ENCODE measurements at regions not wholly inside any gene's neighbourhood (a gene's known extent, or its start where the extent isn't known, plus 50 kb on each side); places are given as distances from the start of the nearest gene placed in this dataset.

GRCh38 chr3:116912116-116912515, 202.5 kb downstream of the TUSC7 start:
- TF ChIP-seq CTCF (IDR thresholded peaks at IDR 0.05) (no peak), POLR2A (IDR thresholded peaks at IDR 0.05) (no peak)

All from adrenal gland (tissue), 5 donors.